Tibial nerve (tissue), 4 donors: ENCODE measurements at regions not wholly inside any gene's neighbourhood (a gene's known extent, or its start where the extent isn't known, plus 50 kb on each side); places are given as distances from the start of the nearest gene placed in this dataset.

ENCODE experiments used
- CTCF ChIP-seq, 5 experiments: fragments of 200-600 bp in 3 of 5; fragments of 450-650 bp in 2 of 5; sonication (generic) in 3 of 5; IDR thresholded peaks; one replicate each; pipeline ENCODE4 v1.5.1; 2016 to 2019; ENCODE audit warnings: antibody characterized with exemption in 5 of 5, mild to moderate bottlenecking in 3 of 5, moderate library complexity in 2 of 5
- EP300 ChIP-seq, 2 donors: sonication (generic); formaldehyde crosslinking; IDR thresholded peaks; one replicate each; pipeline ENCODE4 v1.6.1; 2017; ENCODE audit warnings: antibody characterized with exemption in 2 of 2, mild to moderate bottlenecking in 1 of 2
- POLR2A ChIP-seq, 2 donors: fragments of 450-650 bp; IDR thresholded peaks; one replicate each; pipeline ENCODE4 v1.6.1; 2017; ENCODE audit warnings: antibody characterized with exemption in 2 of 2, mild to moderate bottlenecking in 2 of 2, moderate library complexity in 2 of 2

GRCh38 chr11:112826026-112826425, 135.2 kb upstream of the NCAM1 start:
- TF ChIP-seq CTCF (IDR thresholded peaks at IDR 0.05) (no peak), POLR2A (IDR thresholded peaks at IDR 0.05) (no peak), EP300 (IDR thresholded peaks at IDR 0.05) (no peak)
